Left lung (tissue), 4 donors: ENCODE measurements at regions not wholly inside any gene's neighbourhood (a gene's known extent, or its start where the extent isn't known, plus 50 kb on each side); places are given as distances from the start of the nearest gene placed in this dataset.

ENCODE experiments used
- ATAC-seq: fragments of 200-7000 bp; cut with Tn5 transposase; one replicate; pipeline ENCODE4 v1.9.1; 2020; ENCODE audit warnings: moderate library complexity
- DNase-seq, 4 donors: peaks; one replicate each; pipeline ENCODE4 v3.0.0-alpha.2; 2013 to 2020
- H3K27ac ChIP-seq, 2 donors: fragments of 200-600 bp; sonication (generic) in 1 of 2; one replicate each; pipeline versions ENCODE4 v1.5.0 to v1.8.0; 2020 to 2021
- H3K27me3 ChIP-seq, 2 donors: fragments of 200-600 bp; sonication (generic) in 1 of 2; one replicate each; pipeline versions ENCODE4 v1.5.0 to v1.8.0; 2020 to 2021
- H3K36me3 ChIP-seq, 2 donors: fragments of 200-600 bp; sonication (generic) in 1 of 2; one replicate each; pipeline versions ENCODE4 v1.5.0 to v1.8.0; 2020 to 2021
- H3K4me1 ChIP-seq, 2 donors: fragments of 200-600 bp; one replicate each; pipeline ENCODE4 v1.8.0; 2021
- H3K4me3 ChIP-seq, 2 donors: fragments of 200-600 bp; sonication (generic) in 1 of 2; one replicate each; pipeline versions ENCODE4 v1.5.0 to v1.8.0; 2020 to 2021; ENCODE audit warnings: mild to moderate bottlenecking in 1 of 2
- H3K9me3 ChIP-seq, 2 donors: fragments of 200-600 bp; sonication (generic) in 1 of 2; one replicate each; pipeline versions ENCODE4 v1.5.0 to v1.8.0; 2020 to 2021
- intact Hi-C, 2 donors: fragments of 100-400 bp; cut with DNase I; formaldehyde crosslinking; loops; one replicate each; pipeline versions ENCODE4 v1.11.2 to v1.14.2; 2022
- TF ChIP-seq, protein P1 (sequence below), 2 donors: fragments of 200-600 bp; sonication (generic) in 1 of 2; IDR thresholded peaks; one replicate each; pipeline versions ENCODE4 v1.5.0 to v1.8.0; 2021; ENCODE audit warnings: antibody characterized with exemption in 2 of 2
- donor health status: DM: no; HTN: yes; CAD: no.
- donor health status: DM: no; HTN: no; CAD: no.

GRCh38 chr5:39639618-39640089 lies 214.9 kb upstream of the DAB2 start:
- intact Hi-C loops: no loop called here
- TF ChIP-seq, protein P1, sequence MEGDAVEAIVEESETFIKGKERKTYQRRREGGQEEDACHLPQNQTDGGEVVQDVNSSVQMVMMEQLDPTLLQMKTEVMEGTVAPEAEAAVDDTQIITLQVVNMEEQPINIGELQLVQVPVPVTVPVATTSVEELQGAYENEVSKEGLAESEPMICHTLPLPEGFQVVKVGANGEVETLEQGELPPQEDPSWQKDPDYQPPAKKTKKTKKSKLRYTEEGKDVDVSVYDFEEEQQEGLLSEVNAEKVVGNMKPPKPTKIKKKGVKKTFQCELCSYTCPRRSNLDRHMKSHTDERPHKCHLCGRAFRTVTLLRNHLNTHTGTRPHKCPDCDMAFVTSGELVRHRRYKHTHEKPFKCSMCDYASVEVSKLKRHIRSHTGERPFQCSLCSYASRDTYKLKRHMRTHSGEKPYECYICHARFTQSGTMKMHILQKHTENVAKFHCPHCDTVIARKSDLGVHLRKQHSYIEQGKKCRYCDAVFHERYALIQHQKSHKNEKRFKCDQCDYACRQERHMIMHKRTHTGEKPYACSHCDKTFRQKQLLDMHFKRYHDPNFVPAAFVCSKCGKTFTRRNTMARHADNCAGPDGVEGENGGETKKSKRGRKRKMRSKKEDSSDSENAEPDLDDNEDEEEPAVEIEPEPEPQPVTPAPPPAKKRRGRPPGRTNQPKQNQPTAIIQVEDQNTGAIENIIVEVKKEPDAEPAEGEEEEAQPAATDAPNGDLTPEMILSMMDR (IDR thresholded peaks at IDR 0.05): no peak
- DNase-seq (no peak), ATAC-seq (no peak)
- Histone ChIP-seq H3K27ac (no peak overlapping the region), H3K4me1 (no peaks in the 10 kb centered on the region), H3K27me3 (no peaks in the 10 kb centered on the region), H3K36me3 (no peaks in the 10 kb centered on the region), H3K9me3 (no peaks in the 10 kb centered on the region), H3K4me3 (no peak overlapping the region)

DNA sequence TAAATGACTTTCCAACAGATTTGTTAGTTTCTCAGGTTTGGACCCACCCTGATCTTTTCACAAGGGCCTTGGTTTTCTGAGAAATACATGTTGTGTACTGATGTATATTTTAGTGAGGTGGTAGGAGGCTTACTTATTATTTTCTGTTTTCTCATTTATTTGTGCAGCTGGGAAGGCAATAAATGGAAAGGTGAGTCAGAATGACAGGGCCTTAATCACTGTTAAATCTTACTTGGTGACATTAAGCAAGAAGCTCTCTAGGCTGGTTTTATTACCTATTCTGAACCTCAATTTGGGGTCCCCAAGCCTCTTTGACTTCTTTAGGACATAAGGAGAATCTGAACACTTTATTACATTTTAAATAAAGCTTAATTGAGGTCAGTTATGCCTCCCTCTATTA lies 214.0 kb upstream of the DAB2 start:
- TF ChIP-seq, protein P1 (IDR thresholded peaks at IDR 0.05): no peak
- Histone ChIP-seq H3K9me3 (no peaks in the 10 kb centered on the region), H3K27ac (no peak overlapping the region), H3K4me1 (no peaks in the 10 kb centered on the region), H3K36me3 (no peaks in the 10 kb centered on the region), H3K4me3 (no peak overlapping the region), H3K27me3 (no peaks in the 10 kb centered on the region)
- no peak for ATAC-seq
- intact Hi-C loops: no loop called here
- DNase-seq: no peak

GRCh38 chr5:39633057-39633456 lies 208.3 kb upstream of the DAB2 start:
- Histone ChIP-seq H3K4me3 (no peak overlapping the region), H3K27me3 (no peaks in the 10 kb centered on the region), H3K9me3 (no peaks in the 10 kb centered on the region), H3K4me1 (no peaks in the 10 kb centered on the region), H3K27ac (no peak overlapping the region), H3K36me3 (no peaks in the 10 kb centered on the region)
- no peak for DNase-seq
- no peak for ATAC-seq
- TF ChIP-seq, protein P1 (IDR thresholded peaks at IDR 0.05): no peak
- intact Hi-C loops: no loop called here

DNA sequence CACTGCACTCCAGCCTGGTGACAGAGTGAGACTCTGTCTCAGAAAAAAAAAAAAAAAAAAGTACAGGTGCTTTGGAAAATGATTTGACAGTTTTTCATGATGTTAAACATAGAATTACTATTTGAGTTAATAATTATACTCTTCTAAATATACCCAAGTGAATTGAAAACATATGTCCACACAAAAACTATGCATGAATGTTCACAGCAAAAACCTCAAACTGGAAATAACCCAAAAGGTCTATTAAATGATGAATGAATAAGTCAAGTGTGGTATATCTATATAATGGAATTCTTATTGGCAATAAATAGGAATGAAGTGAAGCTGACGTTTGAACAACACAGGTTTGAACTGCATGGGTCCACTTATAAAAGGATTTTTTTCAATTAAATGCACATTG lies 207.2 kb upstream of the DAB2 start:
- DNase-seq: no peak
- Histone ChIP-seq H3K27me3 (no peaks in the 10 kb centered on the region), H3K4me3 (no peak overlapping the region), H3K9me3 (no peaks in the 10 kb centered on the region), H3K27ac (no peak overlapping the region), H3K36me3 (no peaks in the 10 kb centered on the region), H3K4me1 (no peaks in the 10 kb centered on the region)
- TF ChIP-seq, protein P1 (IDR thresholded peaks at IDR 0.05): no peak
- intact Hi-C loops: no loop called here
- ATAC-seq: no peak

- no peak overlapping the region for H3K4me3 ChIP-seq
- no peaks in the 10 kb centered on the region for H3K36me3 ChIP-seq
- no peak for DNase-seq
- TF ChIP-seq, protein P1 (IDR thresholded peaks at IDR 0.05): no peak
- intact Hi-C loops: no loop called here
- no peaks in the 10 kb centered on the region for H3K4me1 ChIP-seq
- H3K27me3 ChIP-seq: no peaks in the 10 kb centered on the region
- no peaks in the 10 kb centered on the region for H3K9me3 ChIP-seq
- no peak overlapping the region for H3K27ac ChIP-seq
- no peak for ATAC-seq
These were observed 205.2 kb upstream of the DAB2 start for GRCh38 chr5:39629946-39630345.
